ENCODE measurements at regions not wholly inside any gene's neighbourhood (a gene's known extent, or its start where the extent isn't known, plus 50 kb on each side); places are given as distances from the start of the nearest gene placed in this dataset.

- in situ Hi-C loops (cut with MboI; ENCODE audit: low sequenced_read_pairs, unreplicated experiment): no loop called here
- TF ChIP-seq, protein P1, sequence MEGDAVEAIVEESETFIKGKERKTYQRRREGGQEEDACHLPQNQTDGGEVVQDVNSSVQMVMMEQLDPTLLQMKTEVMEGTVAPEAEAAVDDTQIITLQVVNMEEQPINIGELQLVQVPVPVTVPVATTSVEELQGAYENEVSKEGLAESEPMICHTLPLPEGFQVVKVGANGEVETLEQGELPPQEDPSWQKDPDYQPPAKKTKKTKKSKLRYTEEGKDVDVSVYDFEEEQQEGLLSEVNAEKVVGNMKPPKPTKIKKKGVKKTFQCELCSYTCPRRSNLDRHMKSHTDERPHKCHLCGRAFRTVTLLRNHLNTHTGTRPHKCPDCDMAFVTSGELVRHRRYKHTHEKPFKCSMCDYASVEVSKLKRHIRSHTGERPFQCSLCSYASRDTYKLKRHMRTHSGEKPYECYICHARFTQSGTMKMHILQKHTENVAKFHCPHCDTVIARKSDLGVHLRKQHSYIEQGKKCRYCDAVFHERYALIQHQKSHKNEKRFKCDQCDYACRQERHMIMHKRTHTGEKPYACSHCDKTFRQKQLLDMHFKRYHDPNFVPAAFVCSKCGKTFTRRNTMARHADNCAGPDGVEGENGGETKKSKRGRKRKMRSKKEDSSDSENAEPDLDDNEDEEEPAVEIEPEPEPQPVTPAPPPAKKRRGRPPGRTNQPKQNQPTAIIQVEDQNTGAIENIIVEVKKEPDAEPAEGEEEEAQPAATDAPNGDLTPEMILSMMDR (IDR thresholded peaks at IDR 0.05; ENCODE audit: borderline replicate concordance, control extremely low read depth, extremely low read depth, insufficient read depth, missing control alignments): no peak
- no peak for DNase-seq (ENCODE audit: low spot score)
Measured at GRCh38 chr21:34255073-34255472, 108.7 kb upstream of the KCNE2 start.

- TF ChIP-seq, protein P1 (IDR thresholded peaks at IDR 0.05; ENCODE audit: borderline replicate concordance, control extremely low read depth, extremely low read depth, insufficient read depth, missing control alignments): no peak
- no peak for DNase-seq (ENCODE audit: low spot score)
- in situ Hi-C loops (cut with MboI; ENCODE audit: low sequenced_read_pairs, unreplicated experiment): no loop called here
Measured at GRCh38 chr21:34260277-34261008, 103.4 kb upstream of the KCNE2 start.

- in situ Hi-C loops (cut with MboI; ENCODE audit: low sequenced_read_pairs, unreplicated experiment): no loop called here
- no peak for DNase-seq (ENCODE audit: low spot score)
- TF ChIP-seq, protein P1 (IDR thresholded peaks at IDR 0.05; ENCODE audit: borderline replicate concordance, control extremely low read depth, extremely low read depth, insufficient read depth, missing control alignments): no peak
Measured at GRCh38 chr21:34261841-34262468, 101.9 kb upstream of the KCNE2 start.

- no peak for DNase-seq (ENCODE audit: low spot score)
- in situ Hi-C loops (cut with MboI; ENCODE audit: low sequenced_read_pairs, unreplicated experiment): no loop called here
- TF ChIP-seq, protein P1 (IDR thresholded peaks at IDR 0.05; ENCODE audit: borderline replicate concordance, control extremely low read depth, extremely low read depth, insufficient read depth, missing control alignments): no peak
Measured at GRCh38 chr21:34262469-34262845, 101.3 kb upstream of the KCNE2 start.

- no peak for DNase-seq (ENCODE audit: low spot score)
- in situ Hi-C loops (cut with MboI; ENCODE audit: low sequenced_read_pairs, unreplicated experiment): no loop called here
- TF ChIP-seq, protein P1 (IDR thresholded peaks at IDR 0.05; ENCODE audit: borderline replicate concordance, control extremely low read depth, extremely low read depth, insufficient read depth, missing control alignments): no peak
Measured at GRCh38 chr21:34263629-34264028, 100.2 kb upstream of the KCNE2 start.

GRCh38 chr21:34266351-34266750, 97.5 kb upstream of the KCNE2 start:
- TF ChIP-seq, protein P1 (IDR thresholded peaks at IDR 0.05; ENCODE audit: borderline replicate concordance, control extremely low read depth, extremely low read depth, insufficient read depth, missing control alignments): no peak
- in situ Hi-C loops (cut with MboI; ENCODE audit: low sequenced_read_pairs, unreplicated experiment): no loop called here
- no peak for DNase-seq (ENCODE audit: low spot score)

Data from GM13976 (cell line).